SK-N-SH treated with all-trans-retinoic acid at 6 μM for 48 hours (cell line): ENCODE measurements at regions not wholly inside any gene's neighbourhood (a gene's known extent, or its start where the extent isn't known, plus 50 kb on each side); places are given as distances from the start of the nearest gene placed in this dataset.

Experiments
- ATAC-seq: fragments of 200-7000 bp; cut with Tn5 transposase; 3 replicates; pipeline ENCODE4 v1.9.1; 2020; ENCODE audit warnings: mild to moderate bottlenecking, moderate library complexity
- CREB5 ChIP-seq: fragments of 250-450 bp; sonication (Bioruptor Pico); IDR thresholded peaks from 2 replicates; pipeline ENCODE4 v1.5.1; 2020; ENCODE audit warnings: low read depth, mild to moderate bottlenecking, moderate library complexity
- CSDC2 ChIP-seq: fragments of 250-450 bp; sonication (Bioruptor Pico); IDR thresholded peaks from 2 replicates; pipeline ENCODE4 v1.5.0; 2020; ENCODE audit warnings: mild to moderate bottlenecking, moderate library complexity
- PPARA ChIP-seq: fragments of 250-450 bp; sonication (Bioruptor Pico); IDR thresholded peaks from 2 replicates; pipeline ENCODE4 v1.5.0; 2020; ENCODE audit warnings: mild to moderate bottlenecking, borderline replicate concordance

GRCh38 chr6:147150293-147150692 lies 53.9 kb upstream of the STXBP5 start:
- ATAC-seq, result no peak
- TF ChIP-seq CREB5 (no peak), CSDC2 (no peak), PPARA (no peak)
